Kidney (tissue), 13 donors: ENCODE measurements at regions not wholly inside any gene's neighbourhood (a gene's known extent, or its start where the extent isn't known, plus 50 kb on each side); places are given as distances from the start of the nearest gene placed in this dataset.

Experiments used
- DNase-seq, 5 donors: peaks; one replicate each; pipeline ENCODE4 v3.0.0-alpha.2; 2013 to 2020
- FAIRE-seq: peaks from 2 replicates; lab custom pipeline; 2012; peaks lifted over from hg19 to GRCh38; lab: Jason Lieb, UNC
- H3K27ac ChIP-seq, 2 donors: one replicate each; pipeline ENCODE4 v1.7.0; 2013; ENCODE audit warnings: low read depth in 2 of 2, low read length in 2 of 2, inconsistent platforms in 1 of 2
- H3K27me3 ChIP-seq: one replicate; pipeline ENCODE4 v1.7.1; 2013; ENCODE audit warnings: low read length, inconsistent platforms; ENCODE audit not compliant: control insufficient read depth, insufficient read depth
- H3K36me3 ChIP-seq, 3 donors: one replicate each; pipeline versions ENCODE4 v1.7.0 to v1.7.1; 2013; ENCODE audit warnings: low read length in 3 of 3, control low read depth in 1 of 3, inconsistent platforms in 1 of 3; ENCODE audit not compliant: insufficient read depth in 3 of 3, control insufficient read depth in 2 of 3
- H3K4me1 ChIP-seq, 3 donors: one replicate each; pipeline versions ENCODE4 v1.7.0 to v1.7.1; 2013; ENCODE audit warnings: low read length in 3 of 3, inconsistent platforms in 1 of 3, low read depth in 1 of 3; ENCODE audit not compliant: control insufficient read depth in 2 of 3, insufficient read depth in 2 of 3
- H3K4me3 ChIP-seq, 3 donors: one replicate each; pipeline versions ENCODE4 v1.7.0 to v1.8.1; 2013; ENCODE audit warnings: low read length in 3 of 3, control low read depth in 1 of 3, inconsistent platforms in 1 of 3
- H3K9ac ChIP-seq, 3 donors: one replicate each; pipeline versions ENCODE4 v1.7.0 to v1.7.1; 2013; ENCODE audit warnings: low read length in 3 of 3, control low read depth in 1 of 3, inconsistent platforms in 1 of 3
- H3K9me3 ChIP-seq, 3 donors: one replicate each; pipeline versions ENCODE4 v1.7.0 to v1.7.1; 2013; ENCODE audit warnings: low read length in 3 of 3, control low read depth in 1 of 3, inconsistent platforms in 1 of 3; ENCODE audit not compliant: control insufficient read depth in 2 of 3, insufficient read depth in 1 of 3
- intact Hi-C: fragments of 100-400 bp; cut with DNase I; formaldehyde crosslinking; loops from one replicate; pipeline ENCODE4 v1.11.1; 2022
- TF ChIP-seq, protein P1 (sequence below): IDR thresholded peaks from 3 replicates; pipeline ENCODE4 v1.5.1; 2012; ENCODE audit warnings: mild to moderate bottlenecking, moderate library complexity, borderline replicate concordance; ENCODE audit not compliant: insufficient read depth; ENCODE audit errors: extremely low read depth
- donor health status: control.
- donor health status: control.
- donor health status: control.
- donor health status: control.
- donor health status: control.
- donor health status: DM: yes; HTN: yes; CAD: no.
- donor health status: Normal renal cell carcinoma (clear cell type).

DNA sequence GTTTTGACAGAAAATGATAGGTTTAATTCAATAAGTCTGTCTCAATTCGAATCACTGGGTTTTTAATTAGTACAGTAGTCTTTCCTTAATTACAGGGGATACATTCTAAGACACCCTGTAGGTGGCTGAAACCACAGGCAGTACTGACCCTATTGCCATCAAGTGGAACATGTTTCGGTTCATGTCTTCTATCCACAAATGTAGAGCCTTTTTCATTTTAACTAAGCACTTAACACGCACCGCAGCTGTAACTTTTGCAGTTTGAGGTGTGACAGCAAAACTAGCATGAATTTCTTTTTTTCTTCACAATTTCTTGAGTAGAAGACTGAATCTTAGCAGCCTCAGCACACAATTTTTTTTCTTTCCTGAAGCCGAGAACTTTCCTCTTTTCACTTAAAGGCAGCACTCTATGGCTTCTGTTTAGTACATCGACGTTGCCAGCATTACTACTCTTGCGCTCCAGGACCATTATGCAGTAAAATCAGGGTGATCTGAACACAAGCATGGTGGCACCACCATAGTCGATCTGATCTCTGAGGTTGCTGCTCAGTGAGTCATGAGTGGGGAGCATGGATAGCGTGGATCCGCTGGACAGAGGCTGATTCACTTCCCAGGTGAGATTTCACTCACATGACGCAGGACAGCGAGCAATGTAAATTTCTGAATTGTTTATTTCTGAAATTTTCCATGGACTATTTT is 805.1 kb downstream of the RNF144A start:
- intact Hi-C loops, result loop anchor here (10.0 kb wide), 1 partner anchor 962 kb away; the partner anchor contains the start of gene ID2
- Histone ChIP-seq H3K4me3 (no peak overlapping the region), H3K4me1 (no peaks in the 10 kb centered on the region), H3K27ac (no peak overlapping the region), H3K9ac (no peak overlapping the region), H3K9me3 (no peaks in the 10 kb centered on the region), H3K27me3 (no peaks in the 10 kb centered on the region), H3K36me3 (no peaks in the 10 kb centered on the region)
- DNase-seq (no peak), FAIRE-seq (no peak)
- TF ChIP-seq, protein P1, sequence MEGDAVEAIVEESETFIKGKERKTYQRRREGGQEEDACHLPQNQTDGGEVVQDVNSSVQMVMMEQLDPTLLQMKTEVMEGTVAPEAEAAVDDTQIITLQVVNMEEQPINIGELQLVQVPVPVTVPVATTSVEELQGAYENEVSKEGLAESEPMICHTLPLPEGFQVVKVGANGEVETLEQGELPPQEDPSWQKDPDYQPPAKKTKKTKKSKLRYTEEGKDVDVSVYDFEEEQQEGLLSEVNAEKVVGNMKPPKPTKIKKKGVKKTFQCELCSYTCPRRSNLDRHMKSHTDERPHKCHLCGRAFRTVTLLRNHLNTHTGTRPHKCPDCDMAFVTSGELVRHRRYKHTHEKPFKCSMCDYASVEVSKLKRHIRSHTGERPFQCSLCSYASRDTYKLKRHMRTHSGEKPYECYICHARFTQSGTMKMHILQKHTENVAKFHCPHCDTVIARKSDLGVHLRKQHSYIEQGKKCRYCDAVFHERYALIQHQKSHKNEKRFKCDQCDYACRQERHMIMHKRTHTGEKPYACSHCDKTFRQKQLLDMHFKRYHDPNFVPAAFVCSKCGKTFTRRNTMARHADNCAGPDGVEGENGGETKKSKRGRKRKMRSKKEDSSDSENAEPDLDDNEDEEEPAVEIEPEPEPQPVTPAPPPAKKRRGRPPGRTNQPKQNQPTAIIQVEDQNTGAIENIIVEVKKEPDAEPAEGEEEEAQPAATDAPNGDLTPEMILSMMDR, result no peak

DNA sequence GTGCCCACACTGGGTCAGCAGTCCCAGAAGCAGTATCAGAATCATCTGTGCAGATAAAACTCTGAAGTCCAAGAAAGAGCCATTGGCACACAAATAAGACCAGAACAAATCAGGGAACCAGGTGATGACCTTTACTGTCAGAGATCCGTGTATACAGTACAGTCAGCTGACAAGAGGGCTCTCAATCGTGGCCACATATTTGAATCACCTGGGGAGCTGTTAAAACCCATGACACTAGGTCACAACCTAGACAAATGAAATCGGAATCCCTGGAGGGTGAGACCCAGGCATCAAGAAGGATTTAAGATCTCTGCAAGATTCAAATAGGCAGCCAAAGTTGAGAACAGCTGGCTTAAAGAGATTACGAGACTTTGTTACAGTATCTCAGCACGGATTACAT is 807.1 kb downstream of the RNF144A start:
- Histone ChIP-seq H3K4me3 (no peak overlapping the region), H3K9ac (no peak overlapping the region), H3K9me3 (no peaks in the 10 kb centered on the region), H3K36me3 (no peaks in the 10 kb centered on the region), H3K4me1 (no peaks in the 10 kb centered on the region), H3K27ac (no peak overlapping the region), H3K27me3 (no peaks in the 10 kb centered on the region)
- intact Hi-C loops, result loop anchor here (10.0 kb wide), 1 partner anchor 960 kb away; the partner anchor contains the start of gene ID2
- no peak for DNase-seq
- TF ChIP-seq, protein P1, result no peak
- no peak for FAIRE-seq

DNA sequence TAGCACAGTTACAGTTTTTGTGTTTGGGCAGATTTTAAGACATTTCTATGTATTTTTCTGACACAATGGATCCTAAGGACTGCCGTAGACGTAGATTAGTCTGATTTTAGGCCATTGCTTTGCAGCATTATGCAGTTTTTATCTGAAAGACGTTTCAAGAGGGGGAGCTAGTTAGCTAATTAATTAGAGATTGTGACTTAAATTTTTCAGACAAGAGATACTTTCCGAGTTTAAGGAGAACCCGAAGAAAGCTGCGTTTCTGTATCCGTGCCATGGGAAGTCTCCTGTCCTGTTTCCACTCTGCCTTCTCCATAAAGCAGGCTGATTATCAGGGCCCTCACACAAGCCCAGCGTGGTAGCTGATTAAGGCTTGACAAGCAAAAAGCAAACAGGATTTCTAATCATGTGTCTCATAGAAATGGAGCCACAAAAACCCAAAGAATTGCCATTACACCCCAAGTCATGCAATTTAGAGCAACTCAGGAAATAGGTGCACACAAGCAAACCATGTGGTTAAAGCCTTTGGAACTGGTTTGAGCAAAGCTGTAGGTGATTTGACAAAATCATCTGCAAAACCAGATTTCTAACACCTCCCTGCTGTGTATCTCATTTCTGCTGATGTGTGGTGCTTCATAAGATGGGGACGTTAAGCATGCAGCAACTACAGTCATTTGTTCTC is 808.1 kb downstream of the RNF144A start:
- Histone ChIP-seq H3K9ac (no peak overlapping the region), H3K4me1 (peaks cover 0 to 3% (median 0%) of the 10 kb centered on the region in 3 donors), H3K36me3 (no peaks in the 10 kb centered on the region), H3K27ac (no peak overlapping the region), H3K4me3 (no peak overlapping the region), H3K27me3 (no peaks in the 10 kb centered on the region), H3K9me3 (no peaks in the 10 kb centered on the region)
- FAIRE-seq (no peak), DNase-seq (peak in 2 of 5 donors; percentile 49 to 74)
- TF ChIP-seq, protein P1, result no peak
- intact Hi-C loops, result loop anchor here (10.0 kb wide), 1 partner anchor 959 kb away; the partner anchor contains the start of gene ID2
